ENCODE measurements at regions not wholly inside any gene's neighbourhood (a gene's known extent, or its start where the extent isn't known, plus 50 kb on each side); places are given as distances from the start of the nearest gene placed in this dataset.

GRCh38 chr5:145189746-145190145 lies 645.4 kb downstream of the PRELID2 start:
- TF ChIP-seq, protein P1, sequence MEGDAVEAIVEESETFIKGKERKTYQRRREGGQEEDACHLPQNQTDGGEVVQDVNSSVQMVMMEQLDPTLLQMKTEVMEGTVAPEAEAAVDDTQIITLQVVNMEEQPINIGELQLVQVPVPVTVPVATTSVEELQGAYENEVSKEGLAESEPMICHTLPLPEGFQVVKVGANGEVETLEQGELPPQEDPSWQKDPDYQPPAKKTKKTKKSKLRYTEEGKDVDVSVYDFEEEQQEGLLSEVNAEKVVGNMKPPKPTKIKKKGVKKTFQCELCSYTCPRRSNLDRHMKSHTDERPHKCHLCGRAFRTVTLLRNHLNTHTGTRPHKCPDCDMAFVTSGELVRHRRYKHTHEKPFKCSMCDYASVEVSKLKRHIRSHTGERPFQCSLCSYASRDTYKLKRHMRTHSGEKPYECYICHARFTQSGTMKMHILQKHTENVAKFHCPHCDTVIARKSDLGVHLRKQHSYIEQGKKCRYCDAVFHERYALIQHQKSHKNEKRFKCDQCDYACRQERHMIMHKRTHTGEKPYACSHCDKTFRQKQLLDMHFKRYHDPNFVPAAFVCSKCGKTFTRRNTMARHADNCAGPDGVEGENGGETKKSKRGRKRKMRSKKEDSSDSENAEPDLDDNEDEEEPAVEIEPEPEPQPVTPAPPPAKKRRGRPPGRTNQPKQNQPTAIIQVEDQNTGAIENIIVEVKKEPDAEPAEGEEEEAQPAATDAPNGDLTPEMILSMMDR (IDR thresholded peaks at IDR 0.05; ENCODE audit: low read depth, low read length), result no peak
- TF ChIP-seq POLR2A (IDR thresholded peaks at IDR 0.05; ENCODE audit: extremely low read depth, insufficient read length), result no peak
- TF ChIP-seq, protein P2, sequence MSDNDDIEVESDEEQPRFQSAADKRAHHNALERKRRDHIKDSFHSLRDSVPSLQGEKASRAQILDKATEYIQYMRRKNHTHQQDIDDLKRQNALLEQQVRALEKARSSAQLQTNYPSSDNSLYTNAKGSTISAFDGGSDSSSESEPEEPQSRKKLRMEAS (IDR thresholded peaks at IDR 0.05; ENCODE audit: low read depth, low read length), result no peak

Measured in NB4 (cell line).